SK-N-MC (cell line): ENCODE measurements at regions not wholly inside any gene's neighbourhood (a gene's known extent, or its start where the extent isn't known, plus 50 kb on each side); places are given as distances from the start of the nearest gene placed in this dataset.

Experiments
- DNase-seq: peaks from one replicate; pipeline ENCODE4 v3.0.0-alpha.2; 2011; ENCODE audit warnings: low read depth, low spot score
- H3K27ac ChIP-seq: fragments of 200-600 bp; sonication (generic); 2 replicates; pipeline ENCODE4 v1.5.1; 2016; ENCODE audit warnings: mixed run types
- H3K36me3 ChIP-seq: fragments of 200-600 bp; sonication (generic); 2 replicates; pipeline ENCODE4 v1.6.1; 2017; ENCODE audit warnings: antibody characterized with exemption, low read length, mixed read lengths; ENCODE audit not compliant: insufficient read depth
- H3K4me3 ChIP-seq: fragments of 200-600 bp; sonication (generic); 2 replicates; pipeline ENCODE4 v1.5.1; 2016
- H3K9ac ChIP-seq: fragments of 200-600 bp; sonication (generic); 2 replicates; pipeline ENCODE4 v1.8.0; 2017; ENCODE audit warnings: mixed run types, mixed read lengths; ENCODE audit not compliant: insufficient read length
- H3K9me3 ChIP-seq: fragments of 200-600 bp; sonication (generic); 2 replicates; pipeline ENCODE4 v1.6.1; 2017; ENCODE audit warnings: low read depth, mild to moderate bottlenecking, antibody characterized with exemption, low read length, moderate library complexity, mixed read lengths
- EZH2 ChIP-seq: fragments of 200-600 bp; sonication (generic); IDR thresholded peaks from one replicate; pipeline ENCODE4 v1.6.1; 2017; ENCODE audit warnings: antibody characterized with exemption
- FOXP2 ChIP-seq: optimal IDR thresholded peaks from 2 replicates; pipeline ENCODE3; 2011; ENCODE audit warnings: mild to moderate bottlenecking, moderate library complexity; ENCODE audit not compliant: insufficient read depth; ENCODE audit errors: extremely low read length, control extremely low read depth
- POLR2AphosphoS5 ChIP-seq: IDR thresholded peaks from 2 replicates; pipeline ENCODE4 v1.6.1; 2012; ENCODE audit warnings: mild to moderate bottlenecking, low read depth, low read length, borderline replicate concordance

GRCh38 chr1:87739704-87740103 lies 411.0 kb downstream of the LMO4 start:
- Histone ChIP-seq H3K9me3 (no peaks in the 10 kb centered on the region), H3K36me3 (no peaks in the 10 kb centered on the region), H3K9ac (no peak overlapping the region), H3K27ac (peak overlapping the region; percentile 64), H3K4me3 (peak overlapping the region; percentile 29)
- no peak for DNase-seq
- TF ChIP-seq FOXP2 (no peak), POLR2AphosphoS5 (no peak), EZH2 (no peak)

DNA sequence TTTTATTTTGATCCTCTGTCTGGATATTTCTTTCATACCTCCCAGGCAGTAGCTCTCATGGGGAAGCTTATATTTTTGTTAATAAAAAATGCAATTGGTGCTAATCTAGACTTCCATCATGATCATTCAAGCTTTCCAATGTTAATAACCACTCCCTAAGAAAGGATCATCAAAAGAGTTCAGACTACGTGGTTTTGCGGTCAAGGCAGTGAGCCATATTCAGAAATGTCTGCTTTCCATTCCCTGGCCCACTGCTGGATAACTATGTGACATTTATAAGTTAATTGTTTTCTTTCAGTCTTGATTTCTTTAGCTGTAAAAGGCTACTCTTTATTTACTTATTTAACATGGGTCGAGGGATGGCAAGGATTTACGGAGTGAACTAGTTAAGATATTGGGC lies 414.6 kb downstream of the LMO4 start:
- no peaks in the 10 kb centered on the region for H3K36me3 ChIP-seq
- H3K4me3 ChIP-seq = peak overlapping the region; percentile 66
- DNase-seq = no peak
- no peak overlapping the region for H3K9ac ChIP-seq
- H3K27ac ChIP-seq = no peak overlapping the region
- H3K9me3 ChIP-seq = no peaks in the 10 kb centered on the region
- TF ChIP-seq FOXP2 (no peak), POLR2AphosphoS5 (no peak), EZH2 (no peak)

GRCh38 chr1:87744056-87744455 lies 415.4 kb downstream of the LMO4 start:
- Histone ChIP-seq H3K36me3 (no peaks in the 10 kb centered on the region), H3K9me3 (no peaks in the 10 kb centered on the region), H3K4me3 (no peak overlapping the region), H3K9ac (no peak overlapping the region), H3K27ac (no peak overlapping the region)
- DNase-seq = no peak
- no peak for TF ChIP-seq FOXP2
- TF ChIP-seq EZH2 = no peak

DNA sequence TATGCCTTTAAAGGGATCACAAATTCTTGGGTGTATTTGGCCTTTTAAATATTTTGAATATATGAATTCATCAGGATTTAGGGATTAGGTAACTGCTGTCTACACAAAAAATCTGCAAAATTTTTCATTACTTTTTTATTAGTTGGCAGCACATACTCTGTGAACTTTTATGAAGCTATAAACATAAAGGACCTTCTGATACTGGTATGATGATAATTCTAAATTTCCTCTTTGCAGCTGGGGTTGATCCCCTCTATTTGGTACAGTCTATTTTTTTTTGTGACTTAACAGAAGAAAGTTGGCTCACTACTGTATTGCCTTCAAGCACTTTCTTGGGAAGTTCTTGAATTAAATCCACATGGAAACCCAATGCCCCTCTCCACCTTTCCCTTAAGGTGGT lies 416.1 kb downstream of the LMO4 start:
- Histone ChIP-seq H3K27ac (no peak overlapping the region; the same call in 1 of the 2 replicates), H3K4me3 (no peak overlapping the region), H3K36me3 (no peaks in the 10 kb centered on the region), H3K9me3 (no peaks in the 10 kb centered on the region), H3K9ac (no peak overlapping the region)
- no peak for TF ChIP-seq POLR2AphosphoS5
- no peak for TF ChIP-seq EZH2
- TF ChIP-seq FOXP2 = no peak
- DNase-seq = no peak

- Histone ChIP-seq H3K9me3 (no peaks in the 10 kb centered on the region), H3K4me3 (no peak overlapping the region), H3K27ac (peak overlapping the region; percentile 87), H3K36me3 (no peaks in the 10 kb centered on the region), H3K9ac (no peak overlapping the region)
- TF ChIP-seq EZH2 = no peak
- TF ChIP-seq FOXP2 = no peak
- no peak for TF ChIP-seq POLR2AphosphoS5
- no peak for DNase-seq
These were observed 424.7 kb downstream of the LMO4 start for GRCh38 chr1:87753366-87753765.

- H3K27ac ChIP-seq = peak overlapping the region; percentile 87
- no peaks in the 10 kb centered on the region for H3K36me3 ChIP-seq
- no peaks in the 10 kb centered on the region for H3K9me3 ChIP-seq
- DNase-seq = no peak
- H3K9ac ChIP-seq = peak overlapping the region; percentile 29
- H3K4me3 ChIP-seq = no peak overlapping the region
- TF ChIP-seq EZH2 (no peak), POLR2AphosphoS5 (no peak), FOXP2 (no peak)
These were observed 425.5 kb downstream of the LMO4 start for GRCh38 chr1:87754139-87754538.

GRCh38 chr1:87757676-87758075 lies 429.0 kb downstream of the LMO4 start:
- TF ChIP-seq POLR2AphosphoS5 = no peak
- TF ChIP-seq EZH2 = no peak
- no peak for TF ChIP-seq FOXP2
- DNase-seq = no peak
- Histone ChIP-seq H3K27ac (no peak overlapping the region), H3K9me3 (peaks cover 9% of the 10 kb centered on the region; the same call in 1 of the 2 replicates), H3K4me3 (no peak overlapping the region), H3K9ac (no peak overlapping the region), H3K36me3 (peaks cover 6% of the 10 kb centered on the region; the same call in 1 of the 2 replicates)

GRCh38 chr1:87759421-87760087 lies 430.9 kb downstream of the LMO4 start:
- Histone ChIP-seq H3K36me3 (peaks cover 6% of the 10 kb centered on the region; the same call in 1 of the 2 replicates), H3K9ac (peak overlapping the region; percentile 35), H3K9me3 (peaks cover 9% of the 10 kb centered on the region; the same call in 1 of the 2 replicates), H3K27ac (peak overlapping the region; percentile 98), H3K4me3 (peak overlapping the region; percentile 64)
- no peak for DNase-seq
- TF ChIP-seq FOXP2 (peak; percentile 33), EZH2 (no peak), POLR2AphosphoS5 (no peak)

- DNase-seq = no peak
- no peak for TF ChIP-seq POLR2AphosphoS5
- Histone ChIP-seq H3K36me3 (peaks cover 6% of the 10 kb centered on the region; the same call in 1 of the 2 replicates), H3K27ac (peak overlapping the region; percentile 98), H3K9me3 (peaks cover 9% of the 10 kb centered on the region; the same call in 1 of the 2 replicates), H3K4me3 (peak overlapping the region; percentile 64), H3K9ac (peak overlapping the region; percentile 35)
These were observed 431.5 kb downstream of the LMO4 start for GRCh38 chr1:87760155-87760554.
